IMR-90 (cell line): ENCODE measurements at regions not wholly inside any gene's neighbourhood (a gene's known extent, or its start where the extent isn't known, plus 50 kb on each side); places are given as distances from the start of the nearest gene placed in this dataset.

Experiments
- ATAC-seq: fragments of 200-7000 bp; cut with Tn5 transposase; 2 replicates; pipeline ENCODE4 v1.9.1; 2020; ENCODE audit warnings: low read depth, mild to moderate bottlenecking, moderate library complexity
- BruUV-seq: library from RNA; stranded (reverse); fragments of 400-500 nt; replicated peaks from 2 replicates; lab custom pipeline; 2021; lab: Mats Ljungman, UMichigan
- CTCF ChIA-PET: fragments of 300-600 bp; formaldehyde crosslinking; extraction: SDS; loops from one replicate; lab custom pipeline; 2021; ENCODE audit warnings: antibody characterized with exemption; lab: Yijun Ruan, JAX
- POLR2A ChIA-PET: fragments of 300-600 bp; sonication (Branson Sonifier 250); formaldehyde crosslinking; loops from one replicate; lab custom pipeline; 2022; ENCODE audit warnings: antibody characterized with exemption; ENCODE audit not compliant: unreplicated experiment; lab: Charles Lee
- DNase-seq: peaks from one replicate; pipeline ENCODE4 v3.0.0; 2013
- H2AFZ ChIP-seq: replicated peaks from 2 replicates; pipeline ENCODE3; 2013; ENCODE audit warnings: low read length, mild to moderate bottlenecking; ENCODE audit not compliant: poor library complexity
- H2AK5ac ChIP-seq: 2 replicates; pipeline ENCODE4 v1.6.1; 2013; ENCODE audit warnings: low read depth, low read length, inconsistent platforms
- H2AK9ac ChIP-seq: replicated peaks from 2 replicates; pipeline ENCODE3; 2013; ENCODE audit warnings: mild to moderate bottlenecking, low read depth, low read length, moderate library complexity; ENCODE audit not compliant: poor library complexity
- H2BK120ac ChIP-seq: 2 replicates; pipeline ENCODE4 v1.6.1; 2013; ENCODE audit warnings: low read depth, low read length, inconsistent platforms
- H2BK15ac ChIP-seq: 3 replicates; pipeline ENCODE4 v1.6.1; 2013; ENCODE audit warnings: low read depth, low read length, inconsistent platforms
- H2BK20ac ChIP-seq: 2 replicates; pipeline ENCODE4 v1.6.1; 2013; ENCODE audit warnings: low read depth, mild to moderate bottlenecking, inconsistent platforms, low read length, moderate library complexity
- H2BK5ac ChIP-seq: 2 replicates; pipeline ENCODE4 v1.6.1; 2013; ENCODE audit warnings: mild to moderate bottlenecking, low read depth, low read length, inconsistent platforms; ENCODE audit not compliant: poor library complexity, severe bottlenecking
- H3K14ac ChIP-seq: replicated peaks from 2 replicates; pipeline ENCODE4 v1.6.1; 2013; ENCODE audit warnings: low read depth, low read length, inconsistent platforms
- H3K18ac ChIP-seq: 2 replicates; pipeline ENCODE4 v1.6.1; 2013; ENCODE audit warnings: low read depth, low read length, control low read depth
- H3K23ac ChIP-seq: 2 replicates; pipeline ENCODE4 v1.6.1; 2013; ENCODE audit warnings: low read depth, low read length, inconsistent platforms
- H3K27ac ChIP-seq: 2 replicates; pipeline ENCODE4 v1.5.1; 2013; ENCODE audit warnings: mild to moderate bottlenecking, control low read depth, low read length; ENCODE audit not compliant: insufficient read depth
- H3K27me3 ChIP-seq: 2 replicates; pipeline ENCODE4 v1.6.1; 2013; ENCODE audit warnings: low read length; ENCODE audit not compliant: control insufficient read depth, insufficient read depth
- H3K36me3 ChIP-seq: 2 replicates; pipeline ENCODE4 v1.6.1; 2013; ENCODE audit warnings: low read length, mixed read lengths; ENCODE audit not compliant: control insufficient read depth, insufficient read depth
- H3K4ac ChIP-seq: 2 replicates; pipeline ENCODE4 v1.6.1; 2013; ENCODE audit warnings: low read depth, low read length, inconsistent platforms
- H3K4me1 ChIP-seq: 2 replicates; pipeline ENCODE4 v1.6.1; 2013; ENCODE audit warnings: low read length, mixed read lengths; ENCODE audit not compliant: control insufficient read depth, insufficient read depth
- H3K4me2 ChIP-seq: 2 replicates; pipeline ENCODE4 v1.6.1; 2013; ENCODE audit warnings: low read depth, mild to moderate bottlenecking, control low read depth, low read length, moderate library complexity
- H3K4me3 ChIP-seq: 2 replicates; pipeline ENCODE4 v1.5.1; 2013; ENCODE audit warnings: low read depth, mild to moderate bottlenecking, control low read depth, low read length, moderate library complexity; ENCODE audit not compliant: insufficient read depth
- H3K56ac ChIP-seq: 2 replicates; pipeline ENCODE4 v1.6.1; 2013; ENCODE audit warnings: low read length, inconsistent platforms; ENCODE audit not compliant: insufficient read depth; ENCODE audit errors: extremely low read depth
- H3K79me1 ChIP-seq, 2 experiments: 2 replicates each; pipeline ENCODE4 v1.6.1; 2013; ENCODE audit warnings: low read length in 2 of 2, inconsistent platforms in 1 of 2, low read depth in 1 of 2
- H3K9ac ChIP-seq: 2 replicates; pipeline ENCODE4 v1.6.1; 2013; ENCODE audit warnings: low read depth, low read length, control low read depth
- H3K9me1 ChIP-seq: 2 replicates; pipeline ENCODE4 v1.6.1; 2013; ENCODE audit warnings: low read length, inconsistent platforms; ENCODE audit not compliant: insufficient read depth
- H3K9me3 ChIP-seq: 2 replicates; pipeline ENCODE4 v1.6.1; 2013; ENCODE audit warnings: low read length; ENCODE audit not compliant: control insufficient read depth, insufficient read depth
- H4K20me1 ChIP-seq: 2 replicates; pipeline ENCODE4 v1.6.1; 2013; ENCODE audit warnings: low read length, inconsistent platforms; ENCODE audit not compliant: insufficient read depth
- H4K5ac ChIP-seq: 2 replicates; pipeline ENCODE4 v1.6.1; 2013; ENCODE audit warnings: mild to moderate bottlenecking, low read depth, low read length, control low read depth
- H4K8ac ChIP-seq, 2 experiments: 2 replicates each; pipeline ENCODE4 v1.6.1; 2013; ENCODE audit warnings: low read depth in 2 of 2, low read length in 2 of 2, control low read depth in 1 of 2, inconsistent platforms in 1 of 2
- H4K91ac ChIP-seq: 2 replicates; pipeline ENCODE4 v1.6.1; 2013; ENCODE audit warnings: low read depth, low read length, inconsistent platforms; ENCODE audit not compliant: insufficient read depth
- BHLHE40 ChIP-seq: fragments of 150-350 bp; IDR thresholded peaks from 2 replicates; pipeline ENCODE4 v1.6.1; 2016; ENCODE audit warnings: mild to moderate bottlenecking, low read depth, low read length
- ELK1 ChIP-seq: fragments of 150-350 bp; IDR thresholded peaks from 2 replicates; pipeline ENCODE4 v1.6.1; 2016; ENCODE audit warnings: low read depth, mild to moderate bottlenecking, low read length, moderate library complexity, borderline replicate concordance
- FOS ChIP-seq: fragments of 150-350 bp; IDR thresholded peaks from 2 replicates; pipeline ENCODE4 v1.6.1; 2016; ENCODE audit warnings: low read depth, low read length
- MXI1 ChIP-seq: IDR thresholded peaks from 2 replicates; pipeline ENCODE4 v1.6.1; 2012; ENCODE audit warnings: low read depth, mild to moderate bottlenecking, low read length, moderate library complexity, borderline replicate concordance
- NFE2L2 ChIP-seq: fragments of 150-350 bp; IDR thresholded peaks from 2 replicates; pipeline ENCODE4 v1.6.1; 2016; ENCODE audit warnings: low read depth, mild to moderate bottlenecking, low read length
- WGBS, 2 experiments: methylation state at CpG; one replicate each; pipeline versions ENCODE4 v1.1.5 to v1.1.7; 2013; ENCODE audit warnings: missing lambda C conversion rate in 2 of 2; ENCODE audit not compliant: insufficient read length in 1 of 2; ENCODE audit errors: extremely low coverage in 2 of 2; 5-methylcytosine and 5-hydroxymethylcytosine counted together
- dilution Hi-C: fragments of 300-500 bp; cut with HindIII; formaldehyde crosslinking; loops from one replicate; pipeline ENCODE4 v1.14.3; 2018; ENCODE audit warnings: low sequenced_read_pairs; ENCODE audit not compliant: unreplicated experiment
- in situ Hi-C: fragments of 300-500 bp; cut with MboI; formaldehyde crosslinking; loops from 3 replicates; pipeline ENCODE4 v1.14.3; 2019; ENCODE audit warnings: low sequenced_read_pairs, inconsistent platforms, mixed read lengths
- intact Hi-C: fragments of 100-400 bp; cut with micrococcal nuclease; formaldehyde crosslinking; loops from 2 replicates; pipeline ENCODE4 v1.10.0; 2022
- TF ChIP-seq, protein P1 (sequence below): conservative IDR thresholded peaks from 2 replicates; pipeline ENCODE4 v1.5.1; 2012; ENCODE audit warnings: mild to moderate bottlenecking, low read depth, low read length, improper control_type of control experiment
- TF ChIP-seq, protein P2 (sequence below): fragments of 150-350 bp; IDR thresholded peaks from 2 replicates; pipeline ENCODE4 v1.6.1; 2017; ENCODE audit warnings: mild to moderate bottlenecking, antibody characterized with exemption, low read length, low read depth

- TF ChIP-seq FOS: no peak
These were observed 292.4 kb upstream of the NFE2L3 start (continued) for GRCh38 chr7:25859412-25860274.

DNA sequence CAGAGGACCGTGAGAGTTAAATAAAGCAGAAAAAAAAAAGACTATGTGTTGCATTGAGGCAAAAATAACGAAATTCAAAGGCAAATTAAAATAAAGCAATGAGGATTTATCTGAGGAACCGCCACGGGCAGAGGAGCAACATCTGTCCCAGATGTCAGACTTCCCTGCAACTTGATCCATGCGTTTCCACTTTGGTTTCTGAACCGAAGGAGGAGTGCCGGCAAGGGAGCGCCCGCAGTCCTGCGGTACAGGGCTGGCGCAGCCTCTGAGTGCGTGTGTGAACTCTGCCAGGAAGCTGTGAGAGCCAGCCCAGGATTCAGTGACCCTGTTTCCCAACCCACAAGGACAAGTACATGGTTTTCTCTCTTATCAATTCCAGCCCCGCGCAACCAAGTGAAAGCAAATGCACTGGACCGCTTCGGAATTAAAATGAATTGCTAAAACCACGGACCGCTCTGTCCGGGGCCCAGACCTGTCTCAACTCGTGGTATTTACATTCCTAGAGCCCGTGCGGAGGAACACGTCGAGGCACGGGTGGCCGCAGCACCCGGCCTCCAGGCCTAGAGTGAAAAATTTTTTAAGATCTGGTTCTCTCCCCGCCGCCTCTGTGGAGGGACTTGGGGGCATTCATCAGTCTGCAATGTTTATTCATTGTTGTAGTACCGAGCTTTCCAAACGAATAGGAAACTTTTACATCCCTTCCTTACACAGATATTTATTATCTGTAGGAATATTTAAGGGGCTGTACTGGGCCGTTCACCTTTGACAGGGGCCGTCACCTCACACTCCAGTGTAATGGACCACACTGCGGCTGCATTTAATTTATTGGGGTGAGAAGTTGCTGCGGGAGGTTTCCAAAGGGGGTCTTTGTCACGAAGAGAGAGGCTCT, 291.5 kb upstream of the NFE2L3 start:
- Histone ChIP-seq H2BK5ac (no peak overlapping the region), H3K9me3 (no peaks in the 10 kb centered on the region), H3K23ac (no peak overlapping the region), H3K36me3 (no peaks in the 10 kb centered on the region), H4K20me1 (no peaks in the 10 kb centered on the region), H3K9me1 (peaks cover 4% of the 10 kb centered on the region; the same call in 1 of the 2 replicates), H4K5ac (no peak overlapping the region), H3K56ac (no peak overlapping the region), H3K4ac (no peak overlapping the region), H3K4me1 (no peaks in the 10 kb centered on the region), H3K4me2 (peak overlapping the region; percentile 17; the same call in 1 of the 2 replicates), H4K91ac (no peak overlapping the region), H3K18ac (no peak overlapping the region), H3K79me1 (no peaks in the 10 kb centered on the region), H2BK20ac (no peak overlapping the region), H3K14ac (no peak overlapping the region), H3K27me3 (peaks cover 5% of the 10 kb centered on the region; the same call in 1 of the 2 replicates), H2AFZ (peak overlapping the region; percentile 84), H3K9ac (no peak overlapping the region), H2BK15ac (no peak overlapping the region), H3K4me3 (no peak overlapping the region), H3K27ac (no peak overlapping the region), H2AK5ac (no peak overlapping the region), H2AK9ac (no peak overlapping the region), H2BK120ac (no peak overlapping the region), H4K8ac (peak overlapping the region in 1 of 2 experiments; percentile 45; a peak in 1 of 4 replicates)
- TF ChIP-seq NFE2L2 (no peak), ELK1 (no peak), MXI1 (no peak), FOS (no peak), BHLHE40 (no peak)
- TF ChIP-seq, protein P1, sequence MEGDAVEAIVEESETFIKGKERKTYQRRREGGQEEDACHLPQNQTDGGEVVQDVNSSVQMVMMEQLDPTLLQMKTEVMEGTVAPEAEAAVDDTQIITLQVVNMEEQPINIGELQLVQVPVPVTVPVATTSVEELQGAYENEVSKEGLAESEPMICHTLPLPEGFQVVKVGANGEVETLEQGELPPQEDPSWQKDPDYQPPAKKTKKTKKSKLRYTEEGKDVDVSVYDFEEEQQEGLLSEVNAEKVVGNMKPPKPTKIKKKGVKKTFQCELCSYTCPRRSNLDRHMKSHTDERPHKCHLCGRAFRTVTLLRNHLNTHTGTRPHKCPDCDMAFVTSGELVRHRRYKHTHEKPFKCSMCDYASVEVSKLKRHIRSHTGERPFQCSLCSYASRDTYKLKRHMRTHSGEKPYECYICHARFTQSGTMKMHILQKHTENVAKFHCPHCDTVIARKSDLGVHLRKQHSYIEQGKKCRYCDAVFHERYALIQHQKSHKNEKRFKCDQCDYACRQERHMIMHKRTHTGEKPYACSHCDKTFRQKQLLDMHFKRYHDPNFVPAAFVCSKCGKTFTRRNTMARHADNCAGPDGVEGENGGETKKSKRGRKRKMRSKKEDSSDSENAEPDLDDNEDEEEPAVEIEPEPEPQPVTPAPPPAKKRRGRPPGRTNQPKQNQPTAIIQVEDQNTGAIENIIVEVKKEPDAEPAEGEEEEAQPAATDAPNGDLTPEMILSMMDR: no peak
- TF ChIP-seq, protein P2, sequence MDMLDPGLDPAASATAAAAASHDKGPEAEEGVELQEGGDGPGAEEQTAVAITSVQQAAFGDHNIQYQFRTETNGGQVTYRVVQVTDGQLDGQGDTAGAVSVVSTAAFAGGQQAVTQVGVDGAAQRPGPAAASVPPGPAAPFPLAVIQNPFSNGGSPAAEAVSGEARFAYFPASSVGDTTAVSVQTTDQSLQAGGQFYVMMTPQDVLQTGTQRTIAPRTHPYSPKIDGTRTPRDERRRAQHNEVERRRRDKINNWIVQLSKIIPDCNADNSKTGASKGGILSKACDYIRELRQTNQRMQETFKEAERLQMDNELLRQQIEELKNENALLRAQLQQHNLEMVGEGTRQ: no peak
- dilution Hi-C loops (no loop called here), intact Hi-C loops (loop anchor here (10.0 kb wide), 1 partner anchor 994 kb away; no protein-coding TSS in a partner anchor), in situ Hi-C loops (loop anchor here (5.0 kb wide), 1 partner anchor 1242 kb away; the partner anchor contains the start of gene HOXA2)
- ChIA-PET CTCF (no interaction called here), POLR2A (no interaction called here)
- ATAC-seq: no peak
- 43% methylated on average over 4 of the region's 36 CpGs; no CpG with 5 or more reads in 1 of the 2 experiments for WGBS, 2 experiments
- peak; percentile 24 for DNase-seq
- no TSS peak for BruUV-seq
